Erythroblast (primary cell): ENCODE measurements at regions not wholly inside any gene's neighbourhood (a gene's known extent, or its start where the extent isn't known, plus 50 kb on each side); places are given as distances from the start of the nearest gene placed in this dataset.

ENCODE experiments used
- GATA1 ChIP-seq: IDR thresholded peaks from 2 replicates; pipeline ENCODE4 v1.6.1; 2011; ENCODE audit warnings: low read depth, mild to moderate bottlenecking, control low read depth, low read length, moderate library complexity
- POLR2A ChIP-seq: IDR thresholded peaks from 2 replicates; pipeline ENCODE4 v1.6.1; 2011; ENCODE audit warnings: mild to moderate bottlenecking, low read length

GRCh38 chr12:42961395-42961794 is 371.8 kb upstream of the PRICKLE1 start:
- TF ChIP-seq POLR2A (no peak), GATA1 (no peak)
